PC-9 (cell line): ENCODE measurements at regions not wholly inside any gene's neighbourhood (a gene's known extent, or its start where the extent isn't known, plus 50 kb on each side); places are given as distances from the start of the nearest gene placed in this dataset.

Experiments used
- CTCF ChIP-seq: fragments of 200-600 bp; sonication (generic); conservative IDR thresholded peaks from 2 replicates; pipeline ENCODE4 v1.6.1; 2017; ENCODE audit warnings: mixed run types, antibody characterized with exemption, mild to moderate bottlenecking, moderate library complexity
- EZH2 ChIP-seq: fragments of 200-600 bp; sonication (generic); IDR thresholded peaks from 2 replicates; pipeline ENCODE4 v1.8.0; 2017; ENCODE audit warnings: antibody characterized with exemption, low read depth

- TF ChIP-seq CTCF = no peak
- no peak for TF ChIP-seq EZH2
These were observed 92.7 kb downstream of the GADD45G start for GRCh38 chr9:89697553-89697952.
